SU-DHL-6 (cell line): ENCODE measurements at regions not wholly inside any gene's neighbourhood (a gene's known extent, or its start where the extent isn't known, plus 50 kb on each side); places are given as distances from the start of the nearest gene placed in this dataset.

Experiments used
- CTCF ChIP-seq: fragments of 200-600 bp; sonication (generic); IDR thresholded peaks from one replicate; pipeline ENCODE4 v1.5.1; 2017; ENCODE audit warnings: antibody characterized with exemption, mild to moderate bottlenecking, low read length, moderate library complexity; ENCODE audit not compliant: insufficient read depth, poor library complexity, severe bottlenecking
- EZH2phosphoT487 ChIP-seq: fragments of 200-600 bp; sonication (generic), shearing (Covaris generic); conservative IDR thresholded peaks from 2 replicates; pipeline ENCODE4 v1.6.1; 2018; ENCODE audit warnings: mild to moderate bottlenecking, antibody characterized with exemption, low read length, moderate library complexity, mixed read lengths

- no peak for TF ChIP-seq CTCF
- TF ChIP-seq EZH2phosphoT487, result no peak
Observed at GRCh38 chr4:22072240-22072639, 123.7 kb upstream of the KCNIP4 start.
